Midbrain (tissue), 1 donor: ENCODE measurements at regions not wholly inside any gene's neighbourhood (a gene's known extent, or its start where the extent isn't known, plus 50 kb on each side); places are given as distances from the start of the nearest gene placed in this dataset.
A peak's percentile ranks its signal among the peaks of the same experiment; 100 is the strongest.

ENCODE experiments used
- DNase-seq: peaks from one replicate; lab custom pipeline; 2025; lab: John Stamatoyannopoulos, UW

DNA sequence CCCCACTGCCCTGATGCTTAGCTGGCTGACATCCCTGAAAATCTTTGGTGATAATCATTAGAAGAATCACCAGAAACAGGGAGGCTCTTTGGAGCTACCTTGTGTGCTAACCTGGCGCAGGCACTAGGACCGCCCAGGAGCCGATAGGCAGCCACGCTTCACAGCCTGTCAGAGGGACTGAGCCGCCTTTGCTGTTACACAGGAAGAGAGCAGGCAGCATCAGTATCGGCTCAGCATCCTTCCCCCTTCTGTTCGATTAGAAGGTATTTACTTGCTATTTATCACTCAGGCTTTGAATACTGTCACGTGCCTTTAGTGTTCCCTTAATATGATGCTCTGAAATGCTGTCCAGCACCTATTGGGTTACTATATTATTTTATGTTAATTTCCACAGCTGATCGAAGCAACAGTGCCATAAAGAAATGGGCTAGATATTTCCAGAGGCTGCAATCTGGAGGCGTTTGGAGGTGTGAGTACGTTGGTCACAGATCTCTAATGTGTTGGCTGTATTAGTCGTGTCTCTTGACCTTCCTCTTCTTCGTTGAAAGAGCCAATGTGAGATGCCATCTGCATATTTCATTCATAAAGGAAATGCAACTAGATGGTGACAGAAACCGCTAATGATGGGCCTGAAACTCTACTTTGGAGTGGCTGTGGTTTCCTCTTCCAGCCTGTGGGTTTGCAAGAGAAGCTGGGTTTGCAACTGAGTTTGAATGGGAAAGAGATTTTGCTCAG, 110.4 kb upstream of the RAB27B start:
- peak; percentile 29 for DNase-seq

DNA sequence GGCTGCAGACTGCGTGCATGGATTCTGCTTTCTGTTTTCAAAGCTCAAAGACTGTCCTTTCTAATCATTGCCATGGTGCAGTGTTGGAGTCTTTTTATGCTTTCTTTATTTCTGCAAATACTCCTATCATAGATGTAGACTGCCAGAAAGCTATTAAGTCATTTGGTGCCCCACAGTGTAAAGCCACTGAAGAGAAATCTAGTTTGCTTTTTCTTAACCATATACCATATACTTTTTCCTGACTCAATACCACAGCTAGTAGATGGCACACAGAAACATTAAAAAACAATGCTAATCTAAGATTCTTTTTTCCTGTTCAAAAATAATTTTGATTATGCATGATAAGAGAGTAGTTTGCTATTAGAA, 109.9 kb upstream of the RAB27B start:
- no peak for DNase-seq

DNA sequence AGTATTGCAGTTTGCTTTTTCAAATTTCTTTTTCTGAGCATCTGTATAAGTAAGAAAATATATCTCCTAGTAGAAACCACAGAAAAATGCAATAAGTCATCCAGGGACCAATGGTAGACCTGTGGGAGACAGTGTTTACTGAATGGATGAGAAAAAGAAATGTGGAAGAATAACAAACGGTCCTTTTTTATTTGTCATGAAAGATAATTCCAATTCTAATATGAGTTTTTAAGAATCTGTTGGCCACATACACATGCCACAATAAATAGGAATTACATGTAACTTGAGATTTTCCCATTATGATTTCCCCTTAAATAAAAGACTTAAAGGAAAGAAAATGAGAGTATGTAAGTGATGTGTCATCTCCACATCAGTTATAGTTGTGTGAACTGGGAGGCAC, 107.7 kb upstream of the RAB27B start:
- DNase-seq = no peak

DNA sequence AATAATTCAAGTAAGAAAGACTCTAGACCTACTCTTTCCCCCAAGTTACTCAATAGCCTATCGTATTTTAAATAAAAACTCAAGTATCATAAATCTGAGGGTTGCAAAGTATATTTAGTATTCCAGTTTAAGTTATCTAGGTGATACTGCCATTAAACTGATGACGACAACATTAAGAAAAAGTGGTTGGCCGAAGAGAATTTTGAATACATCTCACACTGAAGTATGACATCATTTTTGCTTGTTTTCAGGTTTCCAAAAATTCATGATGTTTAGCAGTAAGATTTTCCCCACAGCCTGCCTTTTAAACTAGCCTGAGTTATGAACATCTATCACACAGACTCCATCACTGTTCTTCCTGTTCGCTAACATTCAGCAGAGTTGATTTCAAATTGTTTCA, 102.1 kb upstream of the RAB27B start:
- DNase-seq = no peak

DNA sequence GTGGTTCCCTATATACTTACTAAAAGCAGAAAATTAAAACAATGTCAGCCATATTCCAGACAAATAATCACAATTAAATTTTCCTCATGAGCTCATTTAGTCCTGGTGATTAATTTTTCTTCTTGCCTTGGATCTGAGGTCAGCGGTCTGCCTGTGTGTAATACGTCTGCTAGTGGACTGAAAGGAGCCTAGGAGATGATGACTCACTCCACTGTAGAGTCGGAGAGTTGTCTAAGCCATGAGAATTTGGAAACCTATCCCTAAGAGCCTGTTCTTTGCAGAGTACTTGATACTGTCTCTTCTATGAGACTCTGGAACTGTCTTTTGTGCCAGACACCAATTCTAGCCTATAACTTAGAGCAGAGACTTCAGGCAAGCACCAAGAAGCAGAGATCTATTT, 94.2 kb upstream of the RAB27B start:
- DNase-seq = no peak

DNA sequence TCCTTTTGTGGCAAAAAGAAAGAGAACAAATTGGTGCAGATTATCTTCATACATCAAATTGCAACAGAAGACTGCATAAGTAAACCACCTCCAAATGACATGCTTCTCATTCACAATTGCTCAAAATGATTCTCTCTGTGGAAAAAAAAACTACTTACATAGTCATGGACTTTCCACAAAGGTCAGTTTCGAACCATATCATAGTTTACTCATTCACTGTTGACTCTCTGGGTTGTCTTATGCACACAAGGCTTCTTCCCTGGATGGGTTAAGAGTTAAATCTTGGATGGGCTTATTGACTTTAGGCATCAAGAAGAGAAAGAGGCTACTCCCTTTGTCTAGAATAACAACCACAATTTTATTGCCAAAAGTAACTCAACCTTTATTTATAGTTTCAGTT, 91.3 kb upstream of the RAB27B start:
- no peak for DNase-seq

DNA sequence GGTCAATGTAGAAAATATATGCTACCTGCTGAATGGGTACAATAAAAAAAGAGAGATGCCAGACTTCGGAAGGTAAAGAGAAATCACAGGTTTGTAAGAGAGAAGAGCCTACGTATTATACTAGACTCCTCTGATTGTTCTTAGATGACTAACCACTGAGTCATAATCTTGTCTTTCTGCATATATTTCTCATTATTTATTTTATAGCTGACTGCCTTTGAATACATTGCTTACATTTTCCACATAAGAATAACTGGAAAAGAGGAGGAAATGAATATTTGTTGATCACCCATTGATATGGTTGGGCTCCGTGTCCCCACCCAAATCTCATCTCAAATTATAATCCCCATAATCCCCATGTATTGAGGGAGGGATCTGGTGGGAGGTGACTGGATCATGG, 90.3 kb upstream of the RAB27B start:
- no peak for DNase-seq

DNA sequence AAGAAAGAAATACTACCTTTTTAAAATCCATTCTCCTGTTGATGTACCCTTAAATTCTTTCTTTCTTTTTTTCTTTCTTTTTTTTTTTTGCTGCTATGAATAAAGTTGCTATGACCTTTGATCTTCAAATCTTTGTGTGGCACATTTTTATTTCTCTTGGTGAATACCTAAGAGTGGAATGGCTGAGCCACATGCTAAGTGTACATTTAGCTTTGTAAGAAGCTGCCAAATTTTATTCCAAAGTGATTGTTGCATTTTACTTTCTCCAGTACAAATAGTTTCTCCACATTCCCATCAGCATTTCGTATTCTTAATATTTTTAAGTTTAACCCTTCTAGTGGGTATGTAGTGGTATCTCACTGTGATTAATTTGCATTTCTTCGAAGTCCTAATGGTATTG, 88.8 kb upstream of the RAB27B start:
- DNase-seq = no peak

DNA sequence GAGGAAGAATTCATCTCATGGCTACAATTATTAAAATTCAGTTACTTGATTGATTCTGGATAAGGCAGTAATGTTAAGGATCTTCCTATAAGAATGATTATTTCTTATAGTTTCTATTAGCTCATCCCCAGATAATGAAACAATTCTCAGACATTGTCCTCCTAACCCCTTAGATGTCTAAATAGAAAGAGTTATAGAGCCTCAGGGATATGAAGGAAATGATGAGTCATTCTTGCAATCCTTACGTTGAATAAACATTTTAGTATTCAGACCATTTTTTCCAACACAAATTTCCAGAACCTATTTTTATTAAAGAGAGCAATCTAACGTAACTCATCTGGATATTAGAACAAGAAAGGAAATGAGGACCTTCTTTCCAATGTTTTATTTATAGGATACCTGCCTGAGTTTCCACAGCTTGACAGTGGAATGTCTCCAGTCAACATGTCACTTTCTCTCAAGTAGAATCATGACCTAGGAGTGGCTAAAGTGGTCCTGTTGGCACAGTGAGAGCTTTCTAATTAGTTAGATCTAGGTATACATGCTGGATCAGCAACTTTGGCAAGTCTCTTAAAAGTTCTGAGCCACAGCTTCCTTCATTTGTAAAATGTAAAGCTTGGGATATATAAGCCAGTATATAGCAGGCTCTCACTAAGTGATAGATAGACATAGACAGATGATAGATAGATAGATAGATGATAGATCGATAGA, 88.0 kb upstream of the RAB27B start:
- no peak for DNase-seq

DNA sequence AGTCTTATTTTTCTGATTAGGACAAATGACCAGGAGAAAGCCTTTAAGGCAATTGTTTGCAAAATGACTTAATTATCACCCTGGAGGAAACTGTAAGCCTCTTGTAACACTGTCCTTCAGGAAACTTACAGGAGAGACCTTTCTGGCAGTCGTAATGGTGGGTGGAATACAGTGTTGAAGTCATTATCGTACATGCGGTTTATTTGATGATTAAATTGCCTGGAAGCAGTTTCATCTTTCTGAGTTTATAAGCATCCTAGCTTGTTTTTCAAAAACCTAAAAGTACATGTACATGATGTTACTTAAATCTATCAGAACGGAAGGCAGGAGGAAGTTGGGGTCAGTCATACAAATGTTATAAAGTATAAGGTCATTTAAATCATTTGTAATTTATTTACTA, 86.2 kb upstream of the RAB27B start:
- no peak for DNase-seq

DNA sequence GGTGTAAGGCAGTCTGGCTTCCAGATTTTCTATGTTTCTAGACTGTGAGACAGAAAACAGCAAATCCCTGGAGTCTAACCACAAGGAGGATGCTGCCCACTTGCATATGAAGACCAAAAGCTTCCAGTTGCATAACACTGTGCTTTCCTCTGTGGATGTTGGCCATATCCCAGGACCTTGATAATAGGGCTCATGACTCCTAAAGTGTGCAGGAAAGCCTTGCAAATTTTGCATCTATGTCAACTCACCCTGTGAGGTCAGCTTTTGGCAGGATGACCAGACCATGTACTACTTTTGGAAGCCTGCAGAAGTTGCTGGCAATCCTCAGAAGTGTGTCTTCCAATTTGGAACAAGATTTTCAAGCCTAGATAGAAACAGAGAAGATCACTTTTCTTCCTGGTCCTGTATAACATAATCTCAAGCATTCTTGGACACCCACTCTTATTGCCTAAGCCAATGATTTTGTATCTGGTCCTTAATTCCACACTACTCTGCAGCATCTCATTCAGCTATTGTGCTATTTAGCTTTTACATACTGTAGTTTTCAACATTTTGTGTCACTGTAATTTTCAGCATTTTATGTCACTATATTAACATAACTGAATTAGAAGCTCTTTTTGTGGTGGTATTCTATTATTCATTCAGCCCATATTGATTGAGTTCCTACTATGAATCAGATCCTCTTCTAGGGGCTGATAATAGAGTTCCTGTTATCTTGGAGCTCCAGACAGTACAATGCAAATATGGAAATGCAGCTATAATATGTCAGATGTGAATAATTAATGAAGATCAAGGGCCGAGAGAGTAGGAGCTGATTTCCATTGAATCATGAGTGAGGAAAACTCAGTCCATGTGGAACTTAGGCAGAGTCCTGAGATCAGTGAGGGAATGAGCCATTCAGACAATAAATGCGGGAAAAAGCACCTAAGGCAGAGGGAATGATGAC, 85.3 kb upstream of the RAB27B start:
- no peak for DNase-seq

DNA sequence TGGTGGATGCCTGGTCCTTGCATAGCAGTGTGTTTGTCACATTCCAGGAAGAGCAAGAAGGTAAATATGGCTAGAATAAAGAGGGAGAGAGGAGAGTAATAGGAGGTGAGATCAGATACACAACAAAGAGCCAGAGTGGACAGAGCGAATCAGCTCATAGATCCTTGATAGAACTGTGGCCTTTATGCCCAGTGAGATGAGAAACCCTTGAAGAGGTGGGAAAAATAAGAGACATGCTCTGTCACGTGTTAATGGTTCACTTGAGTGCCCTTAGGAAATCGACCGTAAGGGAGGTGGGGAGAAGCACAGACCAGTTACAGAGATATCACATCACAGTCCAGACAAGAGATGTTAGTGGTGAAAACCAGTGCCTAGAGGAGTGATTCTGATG, 84.7 kb upstream of the RAB27B start:
- no peak for DNase-seq

DNA sequence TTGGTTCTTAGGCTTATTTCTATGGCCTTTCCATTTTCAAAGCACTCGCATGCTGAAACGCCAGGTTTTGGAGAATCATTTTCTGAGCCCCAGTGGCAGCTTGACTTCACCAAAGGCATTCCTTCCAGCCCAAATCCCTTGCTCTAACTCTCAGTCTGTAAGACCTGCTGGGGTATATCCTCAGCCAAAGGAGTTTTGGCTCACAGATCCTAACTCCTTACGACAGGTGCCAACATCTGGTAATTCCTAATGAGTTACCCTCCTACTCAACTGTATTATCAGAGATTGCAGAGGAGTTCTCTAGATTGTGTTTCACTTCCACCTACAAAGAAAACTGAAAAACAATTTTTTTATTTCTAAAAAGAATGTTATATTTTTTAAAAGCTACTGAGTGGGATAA, 79.0 kb upstream of the RAB27B start:
- no peak for DNase-seq

DNA sequence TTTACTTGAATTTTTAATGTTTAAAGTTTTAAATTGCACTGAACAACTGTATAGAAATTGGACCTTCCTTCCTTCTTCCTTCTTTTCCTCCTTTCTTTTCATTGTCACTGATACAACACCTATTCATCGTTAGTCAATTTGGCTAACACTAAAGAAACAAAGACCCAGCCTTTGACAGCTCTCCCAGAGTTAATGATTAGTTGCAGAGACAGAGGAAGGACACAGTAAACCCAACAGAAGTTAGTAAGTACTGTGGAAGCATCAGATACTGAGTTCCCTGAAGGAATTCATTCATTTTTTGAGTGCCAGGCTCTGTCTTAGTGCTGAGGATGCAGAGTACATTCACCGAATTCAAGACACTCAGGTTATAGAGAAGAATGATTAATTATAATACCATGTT, 77.9 kb upstream of the RAB27B start:
- DNase-seq = no peak

DNA sequence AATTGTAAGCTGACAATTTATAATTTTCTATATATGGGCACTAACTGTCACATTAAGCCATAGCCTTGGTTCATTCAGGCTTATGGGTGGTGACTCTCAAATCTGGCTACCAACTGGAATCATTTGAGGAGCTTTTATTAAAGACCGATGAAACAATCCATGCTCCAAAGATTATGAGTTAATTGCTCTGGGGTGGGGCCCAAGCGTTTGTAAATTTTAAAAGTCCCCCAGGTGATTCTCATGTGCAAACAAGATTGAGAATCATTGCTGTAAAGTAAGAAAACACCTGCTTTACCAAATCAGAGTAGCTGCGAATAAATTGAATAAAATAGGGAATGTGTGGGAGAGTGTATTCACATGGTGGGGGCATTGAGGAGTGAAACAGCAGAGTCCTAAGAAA, 76.1 kb upstream of the RAB27B start:
- no peak for DNase-seq

DNA sequence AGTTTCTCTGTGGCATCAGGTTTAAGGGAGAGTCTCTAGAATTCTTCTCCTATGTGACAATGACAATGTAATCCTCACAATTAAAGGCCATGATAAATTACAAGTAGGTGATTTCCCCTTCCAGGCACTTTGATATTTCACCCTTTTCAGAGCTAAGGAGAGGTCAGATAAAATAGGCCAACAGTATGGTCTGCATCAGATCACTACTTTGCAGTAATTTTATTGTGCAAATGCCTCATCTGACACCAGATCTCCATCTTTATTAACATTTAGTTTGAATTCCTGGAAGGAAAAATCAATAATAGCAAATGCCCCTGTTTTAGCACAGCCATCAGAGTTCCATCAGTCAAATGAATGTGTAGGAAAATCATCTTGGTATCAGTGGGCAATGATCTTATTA, 72.8 kb upstream of the RAB27B start:
- no peak for DNase-seq

DNA sequence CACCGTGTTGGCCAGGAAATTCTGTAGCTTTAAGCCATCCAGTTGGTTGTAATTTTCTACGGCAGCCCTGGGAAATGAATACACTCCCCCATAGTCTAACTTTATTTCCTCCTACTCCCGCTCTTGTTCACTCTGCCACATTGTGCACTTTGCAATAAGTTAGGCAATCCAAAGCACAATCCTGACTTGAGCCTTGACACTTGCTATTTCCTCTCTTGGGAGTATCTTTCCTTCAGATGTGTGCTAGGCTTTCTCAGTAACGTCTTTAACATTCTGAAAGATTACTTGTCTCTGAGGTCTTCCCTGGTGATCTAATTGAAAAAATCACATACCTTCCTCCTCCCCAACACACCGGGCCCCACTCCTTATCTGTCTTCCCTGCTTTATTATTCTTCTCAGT, 65.9 kb upstream of the RAB27B start:
- no peak for DNase-seq

DNA sequence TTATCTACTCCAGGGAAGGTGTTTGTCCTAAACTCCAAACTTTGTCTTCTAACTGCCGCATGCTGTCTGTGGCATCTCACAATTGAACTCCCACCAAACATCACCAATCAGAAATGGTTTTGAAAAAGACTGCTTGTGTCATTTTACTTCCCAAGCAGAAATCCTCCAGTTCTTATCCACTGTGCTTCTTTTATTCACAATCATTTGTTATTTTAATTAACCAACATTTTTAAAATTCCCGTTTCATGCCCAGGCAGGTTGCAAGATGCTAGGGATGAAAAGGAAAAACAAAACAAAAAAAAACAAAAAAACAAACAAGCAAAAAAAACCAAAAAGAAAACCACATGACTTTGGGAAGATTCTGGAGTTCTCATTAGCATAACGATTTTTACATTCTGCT, 63.5 kb upstream of the RAB27B start:
- no peak for DNase-seq

DNA sequence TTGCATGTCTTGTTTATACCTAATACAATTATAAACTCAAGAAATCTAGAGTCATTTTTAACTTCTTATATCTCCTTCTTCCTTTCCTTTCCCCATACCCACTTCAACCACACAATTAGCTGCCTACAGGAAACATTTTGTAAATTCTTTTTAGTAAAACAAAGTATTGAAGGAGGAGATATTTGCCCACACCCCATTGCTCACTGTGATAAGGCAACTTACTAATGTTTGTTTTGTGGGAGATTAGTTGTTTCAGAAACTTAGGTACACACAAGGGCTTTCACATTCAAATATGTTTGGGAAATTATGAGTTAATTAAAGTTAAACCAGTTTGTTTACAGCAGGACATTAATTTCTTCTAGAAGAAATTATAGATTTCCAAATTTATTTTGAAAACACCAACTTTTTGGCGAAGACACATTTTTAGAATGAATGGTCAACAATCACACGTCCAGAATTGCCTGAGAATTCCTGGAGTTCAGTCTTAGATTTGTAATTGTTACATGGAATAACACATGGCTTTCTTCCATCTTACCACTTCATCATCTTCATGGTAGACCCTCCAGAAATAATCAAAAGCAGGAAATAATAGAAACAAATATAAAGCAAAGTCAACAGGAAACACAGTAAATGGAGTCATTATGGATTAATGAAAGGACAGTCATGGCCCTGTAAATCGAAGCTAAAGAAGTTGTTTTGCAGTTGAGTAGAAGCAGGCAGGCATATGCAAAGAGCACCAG, 62.5 kb upstream of the RAB27B start:
- no peak for DNase-seq

DNA sequence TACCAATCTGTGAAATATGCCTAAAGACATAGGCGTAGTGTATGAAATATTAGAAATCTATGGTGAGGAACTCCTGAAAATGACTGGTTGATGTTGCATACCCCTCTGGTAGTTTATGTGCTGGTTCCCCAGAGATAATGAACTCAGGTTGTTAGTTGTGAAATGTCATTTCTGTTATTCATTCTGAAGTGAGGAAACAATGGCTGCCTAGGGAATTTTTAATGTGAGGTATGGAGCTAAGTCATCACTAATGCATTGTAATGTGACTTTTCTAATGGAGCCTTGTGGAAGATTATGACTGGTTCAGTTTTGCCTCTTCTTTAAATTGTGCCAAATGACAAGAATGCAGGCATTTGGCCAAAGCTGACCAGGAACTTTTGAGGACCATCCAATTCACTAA, 61.6 kb upstream of the RAB27B start:
- no peak for DNase-seq

DNA sequence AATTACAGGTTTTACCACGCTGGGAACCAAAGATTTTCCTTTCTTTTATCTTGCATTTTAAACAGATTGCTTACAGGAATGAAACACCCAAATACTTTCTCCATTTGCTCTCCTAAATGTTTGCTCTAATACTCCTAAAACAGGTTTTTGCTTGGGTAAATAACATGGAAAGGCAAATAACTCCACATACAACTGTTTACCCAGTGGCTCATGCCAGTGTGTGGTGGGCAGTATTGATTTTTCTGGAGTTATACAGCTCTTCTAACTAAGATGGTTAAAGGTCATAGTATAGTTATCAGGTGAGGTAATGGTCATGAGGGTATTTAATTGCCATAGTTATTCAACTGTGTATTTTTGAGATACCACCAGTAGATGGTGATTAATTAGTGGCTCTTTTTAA, 61.2 kb upstream of the RAB27B start:
- no peak for DNase-seq
